KMS-11 (cell line): ENCODE measurements at regions not wholly inside any gene's neighbourhood (a gene's known extent, or its start where the extent isn't known, plus 50 kb on each side); places are given as distances from the start of the nearest gene placed in this dataset.

Experiments
- H2AFZ ChIP-seq: fragments of 200-600 bp; sonication (generic); 2 replicates; pipeline ENCODE4 v1.6.1; 2016; ENCODE audit warnings: antibody characterized with exemption, mixed run types, low read depth
- H3K27ac ChIP-seq: fragments of 200-600 bp; sonication (generic); 2 replicates; pipeline ENCODE4 v1.6.1; 2016; ENCODE audit warnings: mild to moderate bottlenecking, mixed run types
- H3K27me3 ChIP-seq: fragments of 200-600 bp; sonication (generic); 2 replicates; pipeline ENCODE4 v1.6.1; 2017; ENCODE audit warnings: mild to moderate bottlenecking, low read depth, mixed run types, moderate library complexity; ENCODE audit not compliant: insufficient read depth
- H3K36me3 ChIP-seq: fragments of 200-600 bp; sonication (generic); 2 replicates; pipeline ENCODE4 v1.6.1; 2017; ENCODE audit warnings: mild to moderate bottlenecking, mixed run types; ENCODE audit not compliant: insufficient read depth
- H3K4me1 ChIP-seq: fragments of 200-600 bp; sonication (generic); 2 replicates; pipeline ENCODE4 v1.6.1; 2016; ENCODE audit warnings: mild to moderate bottlenecking, low read depth, mixed run types; ENCODE audit not compliant: poor library complexity, severe bottlenecking
- H3K4me2 ChIP-seq: fragments of 200-600 bp; sonication (generic); 2 replicates; pipeline ENCODE4 v1.7.0; 2016; ENCODE audit warnings: mild to moderate bottlenecking, mixed run types
- H3K4me3 ChIP-seq: fragments of 200-600 bp; sonication (generic); IDR thresholded peaks from 2 replicates; pipeline ENCODE4 v1.6.1; 2017; ENCODE audit warnings: low read depth, low read length, mixed read lengths; ENCODE audit not compliant: insufficient read depth
- H3K79me2 ChIP-seq: fragments of 200-600 bp; sonication (generic); 2 replicates; pipeline ENCODE4 v1.6.1; 2016; ENCODE audit warnings: low read depth, mixed run types; ENCODE audit not compliant: insufficient read depth
- H3K9ac ChIP-seq: fragments of 200-600 bp; sonication (generic); 2 replicates; pipeline ENCODE4 v1.6.1; 2016; ENCODE audit warnings: mild to moderate bottlenecking, mixed run types
- H4K20me1 ChIP-seq: fragments of 200-600 bp; sonication (generic); 2 replicates; pipeline ENCODE4 v1.6.1; 2016; ENCODE audit warnings: mild to moderate bottlenecking, mixed run types; ENCODE audit not compliant: insufficient read depth
- CTCF ChIP-seq: fragments of 200-600 bp; sonication (generic); conservative IDR thresholded peaks from 2 replicates; pipeline ENCODE4 v1.6.1; 2017; ENCODE audit warnings: low read depth, mild to moderate bottlenecking, antibody characterized with exemption, low read length, moderate library complexity, mixed read lengths

- Histone ChIP-seq H3K4me1 (no peaks in the 10 kb centered on the region), H3K9ac (no peak overlapping the region), H2AFZ (no peak overlapping the region), H3K4me2 (no peak overlapping the region), H3K27me3 (no peaks in the 10 kb centered on the region), H3K36me3 (no peaks in the 10 kb centered on the region), H3K27ac (no peak overlapping the region), H4K20me1 (no peaks in the 10 kb centered on the region), H3K4me3 (no peak overlapping the region), H3K79me2 (no peaks in the 10 kb centered on the region)
- TF ChIP-seq CTCF, result no peak
Observed at GRCh38 chr16:59920054-59920453, 1185.9 kb upstream of the GOT2 start.

GRCh38 chr16:59913666-59914065 is 1179.5 kb upstream of the GOT2 start:
- no peak overlapping the region for H3K4me2 ChIP-seq
- no peaks in the 10 kb centered on the region for H3K36me3 ChIP-seq
- TF ChIP-seq CTCF, result no peak
- H3K27me3 ChIP-seq, result no peaks in the 10 kb centered on the region
- H3K4me3 ChIP-seq, result no peak overlapping the region
- no peak overlapping the region for H2AFZ ChIP-seq
- no peaks in the 10 kb centered on the region for H3K4me1 ChIP-seq
- H3K79me2 ChIP-seq, result no peaks in the 10 kb centered on the region
- H4K20me1 ChIP-seq, result no peaks in the 10 kb centered on the region
- no peak overlapping the region for H3K27ac ChIP-seq
- H3K9ac ChIP-seq, result no peak overlapping the region

- Histone ChIP-seq H3K27ac (no peak overlapping the region), H3K4me3 (no peak overlapping the region), H3K36me3 (no peaks in the 10 kb centered on the region), H3K4me2 (no peak overlapping the region), H3K79me2 (no peaks in the 10 kb centered on the region), H3K4me1 (no peaks in the 10 kb centered on the region), H3K27me3 (no peaks in the 10 kb centered on the region), H2AFZ (no peak overlapping the region), H3K9ac (no peak overlapping the region), H4K20me1 (no peaks in the 10 kb centered on the region)
- no peak for TF ChIP-seq CTCF
Observed at GRCh38 chr16:59909262-59909661, 1175.1 kb upstream of the GOT2 start.

- H3K4me3 ChIP-seq, result no peak overlapping the region
- no peak overlapping the region for H3K27ac ChIP-seq
- no peaks in the 10 kb centered on the region for H3K27me3 ChIP-seq
- H2AFZ ChIP-seq, result no peak overlapping the region
- no peaks in the 10 kb centered on the region for H4K20me1 ChIP-seq
- no peaks in the 10 kb centered on the region for H3K79me2 ChIP-seq
- H3K36me3 ChIP-seq, result no peaks in the 10 kb centered on the region
- H3K9ac ChIP-seq, result no peak overlapping the region
- TF ChIP-seq CTCF, result no peak
- H3K4me1 ChIP-seq, result no peaks in the 10 kb centered on the region
- H3K4me2 ChIP-seq, result no peak overlapping the region
Observed at GRCh38 chr16:59907611-59908010, 1173.5 kb upstream of the GOT2 start.

GRCh38 chr16:59905606-59906005 is 1171.5 kb upstream of the GOT2 start:
- H3K27ac ChIP-seq, result no peak overlapping the region
- no peak overlapping the region for H3K9ac ChIP-seq
- no peak for TF ChIP-seq CTCF
- no peak overlapping the region for H3K4me2 ChIP-seq
- H3K4me3 ChIP-seq, result no peak overlapping the region
- H3K79me2 ChIP-seq, result no peaks in the 10 kb centered on the region
- H4K20me1 ChIP-seq, result no peaks in the 10 kb centered on the region
- H2AFZ ChIP-seq, result no peak overlapping the region
- H3K4me1 ChIP-seq, result no peaks in the 10 kb centered on the region
- H3K27me3 ChIP-seq, result no peaks in the 10 kb centered on the region
- H3K36me3 ChIP-seq, result no peaks in the 10 kb centered on the region
